ENCODE measurements at regions not wholly inside any gene's neighbourhood (a gene's known extent, or its start where the extent isn't known, plus 50 kb on each side); places are given as distances from the start of the nearest gene placed in this dataset.
A peak's percentile ranks its signal among the peaks of the same experiment; 100 is the strongest.

- DNase-seq (ENCODE audit: low spot score) = no peak
Measured at GRCh38 chr20:21577551-21577950, 63.7 kb upstream of the NKX2-2 start.

- no peak for DNase-seq (ENCODE audit: low spot score)
Measured at GRCh38 chr20:21575981-21576740, 62.3 kb upstream of the NKX2-2 start.

- DNase-seq (ENCODE audit: low spot score) = no peak
Measured at GRCh38 chr20:21575167-21575566, 61.3 kb upstream of the NKX2-2 start.

- no peak for DNase-seq (ENCODE audit: low spot score)
Measured at GRCh38 chr20:21574443-21574842, 60.6 kb upstream of the NKX2-2 start.

GRCh38 chr20:21573259-21573658 lies 59.4 kb upstream of the NKX2-2 start:
- no peak for DNase-seq (ENCODE audit: low spot score)

GRCh38 chr20:21571841-21572690 lies 58.2 kb upstream of the NKX2-2 start:
- peak; percentile 57 for DNase-seq (ENCODE audit: low spot score)

GRCh38 chr20:21570285-21570992 lies 56.6 kb upstream of the NKX2-2 start:
- no peak for DNase-seq (ENCODE audit: low spot score)

GRCh38 chr20:21569586-21569985 lies 55.7 kb upstream of the NKX2-2 start:
- no peak for DNase-seq (ENCODE audit: low spot score)

GRCh38 chr20:21564127-21564773 lies 50.4 kb upstream of the NKX2-2 start:
- DNase-seq (ENCODE audit: low spot score) = peak; percentile 20

Data from pons (tissue), 1 donor.